Breast epithelium (tissue), 3 donors: ENCODE measurements at regions not wholly inside any gene's neighbourhood (a gene's known extent, or its start where the extent isn't known, plus 50 kb on each side); places are given as distances from the start of the nearest gene placed in this dataset.

ENCODE experiments used
- POLR2AphosphoS5 ChIP-seq, 3 donors: sonication (generic); formaldehyde crosslinking; IDR thresholded peaks; one replicate each; pipeline ENCODE4 v1.6.1; 2017; ENCODE audit warnings: antibody characterized with exemption in 3 of 3
- TF ChIP-seq, protein P1 (sequence below), 3 donors: fragments of 450-650 bp; IDR thresholded peaks; one replicate each; pipeline ENCODE4 v1.5.1; 2016 to 2017; ENCODE audit warnings: antibody characterized with exemption in 3 of 3, mild to moderate bottlenecking in 3 of 3, moderate library complexity in 3 of 3

DNA sequence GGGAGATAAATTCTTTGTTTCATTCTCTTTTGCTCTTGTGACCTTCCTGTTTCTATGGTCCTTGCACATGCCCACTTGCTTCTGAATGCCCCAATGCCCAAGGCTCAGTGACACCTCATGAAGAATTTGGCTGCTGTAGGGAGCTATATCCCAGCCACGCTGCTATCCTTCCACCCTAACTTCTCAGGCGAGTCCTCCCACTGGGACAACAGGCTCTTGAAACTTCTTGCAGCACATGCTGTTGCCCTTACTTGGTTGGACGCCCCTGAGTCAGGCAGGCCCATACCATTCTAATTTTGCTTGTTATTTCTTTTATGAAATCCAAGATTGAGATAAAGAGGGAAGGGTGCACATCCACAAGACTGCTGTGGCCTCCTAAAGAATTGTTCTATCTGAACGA, 57.6 kb upstream of the BLID start:
- TF ChIP-seq, protein P1, sequence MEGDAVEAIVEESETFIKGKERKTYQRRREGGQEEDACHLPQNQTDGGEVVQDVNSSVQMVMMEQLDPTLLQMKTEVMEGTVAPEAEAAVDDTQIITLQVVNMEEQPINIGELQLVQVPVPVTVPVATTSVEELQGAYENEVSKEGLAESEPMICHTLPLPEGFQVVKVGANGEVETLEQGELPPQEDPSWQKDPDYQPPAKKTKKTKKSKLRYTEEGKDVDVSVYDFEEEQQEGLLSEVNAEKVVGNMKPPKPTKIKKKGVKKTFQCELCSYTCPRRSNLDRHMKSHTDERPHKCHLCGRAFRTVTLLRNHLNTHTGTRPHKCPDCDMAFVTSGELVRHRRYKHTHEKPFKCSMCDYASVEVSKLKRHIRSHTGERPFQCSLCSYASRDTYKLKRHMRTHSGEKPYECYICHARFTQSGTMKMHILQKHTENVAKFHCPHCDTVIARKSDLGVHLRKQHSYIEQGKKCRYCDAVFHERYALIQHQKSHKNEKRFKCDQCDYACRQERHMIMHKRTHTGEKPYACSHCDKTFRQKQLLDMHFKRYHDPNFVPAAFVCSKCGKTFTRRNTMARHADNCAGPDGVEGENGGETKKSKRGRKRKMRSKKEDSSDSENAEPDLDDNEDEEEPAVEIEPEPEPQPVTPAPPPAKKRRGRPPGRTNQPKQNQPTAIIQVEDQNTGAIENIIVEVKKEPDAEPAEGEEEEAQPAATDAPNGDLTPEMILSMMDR (IDR thresholded peaks at IDR 0.05), result no peak
- no peak for TF ChIP-seq POLR2AphosphoS5 (IDR thresholded peaks at IDR 0.05)
